ENCODE measurements at regions not wholly inside any gene's neighbourhood (a gene's known extent, or its start where the extent isn't known, plus 50 kb on each side); places are given as distances from the start of the nearest gene placed in this dataset.

DNA sequence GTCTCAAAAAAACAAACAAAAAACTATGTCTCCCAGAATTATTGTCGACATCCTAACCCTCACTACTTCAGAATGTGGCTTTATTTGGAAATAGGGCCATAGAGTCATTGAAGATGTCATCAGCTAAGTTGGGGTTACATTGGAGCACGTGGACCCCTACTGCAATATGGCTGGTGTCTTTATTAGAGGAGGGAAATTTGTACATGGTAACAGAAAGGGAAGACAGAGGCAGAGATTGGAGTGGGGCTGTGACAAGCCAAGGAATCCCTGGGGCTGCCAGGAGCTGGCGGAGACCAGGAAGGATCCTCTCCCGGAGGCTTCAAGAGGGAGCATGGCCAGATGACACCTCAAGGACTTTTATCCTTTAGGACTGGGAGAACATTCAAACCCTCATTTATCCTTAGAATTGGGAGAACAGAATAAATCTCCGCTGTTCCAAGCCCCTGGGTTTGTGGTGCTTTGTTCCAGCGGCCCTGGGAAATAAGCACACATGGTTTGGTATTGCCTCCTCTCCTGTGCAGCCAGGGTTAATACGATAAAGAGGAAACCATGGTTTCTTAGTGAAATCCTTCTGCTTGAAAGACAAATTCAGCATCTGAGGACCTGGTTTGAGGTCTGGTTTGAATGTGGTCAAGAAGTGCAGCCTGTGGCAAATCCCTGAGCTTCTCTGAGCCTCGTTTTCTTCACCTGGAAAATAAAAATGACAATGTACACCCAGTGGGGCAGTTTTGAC is 184.7 kb downstream of the MYCN start:
- no peak for FAIRE-seq

DNA sequence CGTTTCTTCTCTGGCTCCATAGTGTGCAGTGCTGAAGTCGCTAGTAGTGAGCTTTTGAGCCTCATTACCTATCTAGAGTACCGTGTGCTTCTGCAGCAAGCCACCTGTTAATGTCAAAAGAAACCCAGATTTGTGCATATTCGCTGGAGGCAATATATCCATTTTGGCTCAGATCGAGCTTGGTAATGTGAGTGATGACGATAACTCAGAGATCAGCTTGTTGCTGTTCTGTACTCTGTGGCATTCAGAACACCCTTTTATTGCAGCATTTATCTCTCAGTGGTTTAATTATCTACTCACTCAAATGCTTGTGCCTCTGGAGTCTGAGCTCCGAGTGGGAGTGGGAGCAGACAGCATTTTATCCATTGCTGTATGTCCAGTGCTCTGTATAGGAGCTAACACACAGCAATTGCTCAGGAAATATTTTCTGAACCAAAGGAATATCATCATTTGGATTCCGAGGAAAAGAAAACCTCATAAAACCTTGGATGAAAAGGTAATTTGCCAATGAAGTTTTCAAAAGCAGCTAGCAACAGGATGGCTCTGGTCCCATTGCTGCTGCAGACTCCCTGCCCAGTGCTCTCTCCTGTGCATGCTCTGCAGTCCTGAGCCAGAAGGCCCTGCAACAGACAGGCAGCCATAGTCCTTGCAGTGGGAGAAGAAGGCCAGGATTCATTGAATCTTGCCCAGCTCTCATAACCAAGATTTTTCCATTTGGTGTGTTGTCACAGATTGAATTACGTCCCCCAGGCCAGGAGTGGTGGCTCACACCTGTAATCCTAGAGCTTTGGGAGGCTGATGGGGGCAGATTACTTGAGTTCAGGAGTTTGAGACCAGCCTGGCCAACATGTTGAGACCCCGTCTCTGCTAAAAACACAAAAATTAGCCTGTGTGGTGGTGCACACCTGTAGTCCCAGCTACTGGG is 183.8 kb downstream of the MYCN start:
- no peak for FAIRE-seq

DNA sequence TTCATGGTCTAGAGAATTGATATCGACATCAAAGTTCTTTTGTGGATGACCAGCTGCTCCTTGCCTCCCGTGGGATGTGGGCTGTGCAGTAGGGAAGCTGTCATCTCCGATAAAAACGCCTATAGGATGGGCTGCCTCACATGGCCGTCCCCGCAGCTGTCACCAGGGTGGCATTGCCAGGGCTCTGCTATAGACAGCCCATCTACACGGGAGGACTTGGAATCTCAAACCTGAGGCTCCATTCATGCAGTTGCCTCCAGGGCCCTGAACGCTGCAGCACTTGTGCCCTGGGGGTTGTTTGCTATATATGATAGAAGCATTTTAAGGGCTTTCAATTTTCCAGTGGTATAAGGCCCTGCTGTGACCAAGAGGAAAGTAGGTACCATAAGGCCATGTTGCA is 183.1 kb downstream of the MYCN start:
- no peak for FAIRE-seq

DNA sequence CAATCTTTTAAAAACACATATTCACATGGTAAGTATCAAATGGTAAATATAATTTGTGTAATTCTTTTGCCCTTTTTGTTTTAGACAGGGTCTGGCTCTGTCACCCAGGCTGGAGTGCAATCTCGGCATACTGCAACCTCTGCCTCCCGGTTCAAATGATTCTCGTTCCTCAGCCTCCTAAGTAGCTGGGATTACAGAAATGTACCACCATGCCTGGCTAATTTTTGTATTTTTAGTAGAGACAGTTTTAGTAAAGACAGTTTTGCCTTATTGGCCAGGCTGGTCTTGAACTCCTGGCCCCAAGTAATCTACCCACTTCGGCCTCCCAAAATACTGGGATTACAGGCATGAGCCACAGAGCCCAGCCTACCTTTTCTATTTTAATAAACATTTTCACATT is 182.2 kb downstream of the MYCN start:
- no peak for FAIRE-seq

DNA sequence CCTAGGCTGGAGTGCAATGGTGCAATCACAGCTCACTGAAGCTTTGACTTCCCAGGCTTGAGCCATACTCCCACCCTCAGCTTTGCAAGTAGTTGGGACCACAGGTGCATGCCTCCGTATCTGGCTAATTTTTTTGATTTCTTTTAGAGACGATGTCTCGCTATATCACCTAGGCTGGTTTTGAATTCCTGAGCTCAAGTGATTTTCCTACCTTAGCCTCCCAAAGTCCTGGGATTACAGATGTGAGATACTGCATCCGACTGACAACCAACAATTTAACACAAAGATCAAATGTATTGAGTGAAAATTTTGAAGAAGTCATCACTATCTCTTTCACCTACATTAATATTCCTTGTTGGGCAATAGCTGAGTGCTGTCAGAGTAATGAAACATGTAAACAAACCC is 181.6 kb downstream of the MYCN start:
- no peak for FAIRE-seq

DNA sequence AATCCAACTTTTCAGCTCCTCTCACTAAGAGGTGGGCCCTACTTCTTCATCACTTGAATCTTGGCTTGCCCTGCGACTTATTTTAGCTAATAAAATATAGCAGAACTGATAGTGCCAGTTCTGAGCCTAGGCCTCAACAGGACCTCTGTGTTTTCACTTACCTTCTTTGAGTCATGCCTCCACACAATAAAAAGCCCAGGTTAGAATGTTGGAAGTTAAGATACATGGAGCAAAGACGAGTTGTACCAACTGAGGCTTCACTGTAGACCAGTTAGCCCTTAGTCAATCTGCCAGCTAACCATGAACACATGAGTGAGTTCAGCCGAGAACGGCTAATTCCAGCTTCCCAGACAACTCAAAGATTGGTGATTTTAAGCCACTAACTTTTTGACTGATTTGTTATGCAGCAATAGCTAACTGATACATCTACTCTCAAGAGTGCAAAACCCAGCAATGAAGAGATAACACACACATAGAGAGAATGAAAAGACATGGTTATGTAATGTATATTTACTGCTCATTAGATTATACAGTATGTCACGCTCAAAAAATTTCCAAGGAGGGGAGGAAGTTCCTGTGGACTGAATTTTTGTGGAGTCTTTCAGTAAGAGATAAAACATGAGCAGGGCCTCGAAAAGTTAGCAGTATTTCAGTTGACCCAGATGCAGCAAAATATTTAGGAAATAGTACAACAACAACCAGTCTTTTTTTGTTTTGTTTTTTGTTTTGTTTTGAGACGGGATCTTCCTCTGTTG is 181.1 kb downstream of the MYCN start:
- no peak for FAIRE-seq

DNA sequence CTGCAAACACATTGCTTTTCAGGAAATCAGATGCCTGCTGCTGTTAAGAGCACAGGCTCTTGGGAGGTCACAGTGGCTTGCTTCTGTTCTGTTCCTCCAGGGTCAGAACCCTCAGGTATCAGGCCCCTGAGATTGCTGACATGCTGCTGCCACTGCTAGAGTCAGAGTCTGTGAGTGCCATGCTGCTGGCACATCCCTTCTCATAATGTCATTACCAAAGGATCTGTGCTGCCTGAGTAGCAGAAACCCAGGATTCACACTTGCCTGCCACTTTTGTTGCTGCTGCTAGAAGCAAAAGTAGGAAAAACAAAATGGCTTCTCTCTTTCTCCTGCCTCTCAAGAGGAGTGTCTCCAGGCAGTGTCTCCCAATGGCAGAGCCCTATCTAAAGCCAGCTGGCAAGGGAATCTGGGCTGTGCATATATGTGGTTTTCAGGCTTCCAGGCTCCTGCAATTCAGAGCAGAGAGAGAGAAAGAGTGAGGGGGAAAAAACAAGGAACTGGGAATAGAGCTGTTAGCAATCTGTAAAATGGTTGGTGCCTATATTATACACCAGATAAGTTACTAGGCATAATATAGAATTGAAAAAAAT is 180.3 kb downstream of the MYCN start:
- FAIRE-seq = no peak

DNA sequence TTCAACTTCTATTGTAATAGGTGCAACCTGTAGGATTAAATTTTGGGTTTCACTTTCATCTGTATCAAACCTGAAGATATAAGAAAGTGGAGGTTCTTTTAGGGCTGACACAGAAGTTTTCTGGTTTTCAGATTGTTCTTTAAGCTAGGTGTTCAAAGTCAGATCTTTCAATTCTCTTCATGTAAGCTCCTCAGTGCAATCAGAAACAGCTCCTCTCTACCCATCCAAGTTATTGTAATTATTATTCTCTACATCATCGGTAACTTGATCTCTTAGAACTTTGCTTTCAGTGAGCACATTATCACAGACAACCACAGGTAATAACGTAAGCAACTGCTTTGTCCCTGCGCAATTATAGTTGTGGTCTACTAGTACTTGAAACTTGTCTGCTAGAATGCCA is 179.4 kb downstream of the MYCN start:
- FAIRE-seq = no peak

DNA sequence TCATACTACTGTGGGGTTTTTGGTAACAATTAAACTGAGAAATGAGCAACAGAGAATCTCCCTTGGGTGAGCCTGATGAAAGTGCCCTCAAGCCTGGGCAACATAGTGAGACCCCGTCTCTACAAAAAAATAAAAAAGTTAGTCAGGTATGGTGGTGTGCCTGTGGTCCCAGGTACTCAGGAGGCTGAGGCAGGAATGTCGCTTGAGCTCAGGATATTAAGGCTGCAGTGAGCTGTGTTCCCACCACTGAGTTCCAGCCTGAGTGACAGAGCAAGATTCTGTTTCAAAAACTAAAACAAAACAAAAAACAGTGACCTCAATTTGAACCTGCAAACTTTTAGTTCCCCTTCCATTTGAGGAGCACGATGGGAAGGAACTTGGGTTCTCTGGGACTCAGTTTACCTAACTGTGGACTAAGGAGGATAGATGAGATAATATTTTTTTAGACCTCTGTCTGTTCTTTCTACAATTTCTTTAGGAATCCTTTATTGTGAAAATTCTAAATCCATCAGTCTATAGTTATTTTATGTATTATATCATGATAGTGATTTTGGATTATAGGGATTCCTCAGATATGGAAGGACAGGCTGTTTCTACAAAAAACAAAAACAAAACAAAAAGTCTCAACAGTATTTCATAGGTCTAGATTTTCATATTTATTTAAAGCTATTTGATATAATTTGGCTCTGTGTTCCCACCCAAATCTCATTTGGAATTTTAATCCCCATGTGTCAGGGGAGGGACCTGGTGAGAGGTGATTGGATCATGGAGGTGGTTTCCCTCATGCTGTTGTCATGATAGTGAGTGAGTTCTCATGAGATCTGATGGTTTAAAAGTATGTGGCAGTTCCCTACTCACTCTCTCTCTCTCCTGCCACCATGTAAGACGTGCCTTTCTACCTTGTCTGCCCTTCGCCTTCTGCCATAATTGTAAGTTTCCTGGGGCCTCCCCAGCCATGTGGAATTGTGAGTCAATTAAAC is 178.6 kb downstream of the MYCN start:
- no peak for FAIRE-seq

DNA sequence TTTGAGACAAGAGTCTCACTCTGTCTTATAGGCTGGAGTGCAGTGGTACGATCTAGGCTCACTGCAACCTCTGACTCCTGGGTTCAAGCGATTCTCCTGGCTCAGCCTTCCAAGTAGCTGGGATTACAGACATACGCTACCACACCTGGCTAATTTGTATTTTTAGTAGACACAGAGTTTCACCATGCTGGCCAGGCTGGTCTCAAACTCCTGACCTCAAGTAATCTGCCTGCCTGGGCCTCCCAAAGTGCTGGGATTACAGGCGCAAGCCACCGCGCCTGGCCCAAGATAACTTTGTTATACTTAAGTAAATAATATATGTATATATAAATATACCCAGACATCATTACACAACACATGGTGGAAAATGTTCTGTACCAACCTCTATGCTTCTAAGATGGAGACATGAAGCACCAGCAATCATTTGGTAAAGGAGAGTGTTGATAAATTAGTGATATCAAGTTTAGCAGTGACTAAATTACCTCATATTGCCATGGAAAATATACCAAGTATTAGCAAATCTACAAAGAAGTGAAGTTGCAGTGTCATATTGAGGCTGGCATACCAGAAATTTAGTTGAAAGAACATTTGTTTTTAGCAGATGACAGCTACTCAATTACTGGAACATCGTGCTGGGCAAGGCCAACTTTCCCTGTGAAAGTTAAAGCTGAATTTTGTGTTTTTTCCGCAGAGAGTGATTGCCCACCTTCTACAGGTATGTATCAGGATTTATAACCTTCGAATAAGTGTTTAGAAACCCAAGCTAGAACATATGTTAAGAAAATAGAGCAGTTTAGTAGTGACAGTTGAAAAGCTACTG is 177.7 kb downstream of the MYCN start:
- no peak for FAIRE-seq

DNA sequence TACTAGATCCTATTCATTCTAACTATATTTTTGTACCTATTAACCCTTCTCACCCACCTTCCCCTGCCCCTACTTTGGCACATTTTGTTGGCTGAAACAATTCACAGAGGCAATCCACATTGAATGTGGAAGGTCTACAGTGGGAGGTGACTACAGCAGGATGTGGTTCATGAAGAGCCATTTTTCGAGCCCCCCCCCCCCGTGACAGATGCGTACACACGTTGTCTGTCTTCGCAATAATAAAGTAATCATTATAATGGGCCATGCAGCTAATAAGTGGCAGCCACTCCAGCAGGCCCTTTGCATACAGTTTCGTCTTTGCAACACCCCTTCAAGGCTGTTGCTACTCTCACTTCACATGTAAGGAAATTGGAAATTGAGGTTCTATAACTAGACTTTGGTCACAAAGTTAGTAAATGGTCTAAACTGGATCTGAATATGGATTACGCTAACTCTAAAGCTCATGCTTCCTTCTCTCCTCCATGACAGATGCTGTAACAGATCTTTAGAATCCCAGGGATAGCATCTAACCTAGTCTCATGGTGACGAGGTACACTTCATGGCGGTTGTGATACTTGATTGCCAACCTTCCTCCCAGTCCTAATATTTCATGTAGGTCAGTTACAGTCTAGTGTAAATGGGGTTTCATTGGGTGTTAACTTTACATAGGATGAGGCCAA is 176.8 kb downstream of the MYCN start:
- FAIRE-seq = no peak

DNA sequence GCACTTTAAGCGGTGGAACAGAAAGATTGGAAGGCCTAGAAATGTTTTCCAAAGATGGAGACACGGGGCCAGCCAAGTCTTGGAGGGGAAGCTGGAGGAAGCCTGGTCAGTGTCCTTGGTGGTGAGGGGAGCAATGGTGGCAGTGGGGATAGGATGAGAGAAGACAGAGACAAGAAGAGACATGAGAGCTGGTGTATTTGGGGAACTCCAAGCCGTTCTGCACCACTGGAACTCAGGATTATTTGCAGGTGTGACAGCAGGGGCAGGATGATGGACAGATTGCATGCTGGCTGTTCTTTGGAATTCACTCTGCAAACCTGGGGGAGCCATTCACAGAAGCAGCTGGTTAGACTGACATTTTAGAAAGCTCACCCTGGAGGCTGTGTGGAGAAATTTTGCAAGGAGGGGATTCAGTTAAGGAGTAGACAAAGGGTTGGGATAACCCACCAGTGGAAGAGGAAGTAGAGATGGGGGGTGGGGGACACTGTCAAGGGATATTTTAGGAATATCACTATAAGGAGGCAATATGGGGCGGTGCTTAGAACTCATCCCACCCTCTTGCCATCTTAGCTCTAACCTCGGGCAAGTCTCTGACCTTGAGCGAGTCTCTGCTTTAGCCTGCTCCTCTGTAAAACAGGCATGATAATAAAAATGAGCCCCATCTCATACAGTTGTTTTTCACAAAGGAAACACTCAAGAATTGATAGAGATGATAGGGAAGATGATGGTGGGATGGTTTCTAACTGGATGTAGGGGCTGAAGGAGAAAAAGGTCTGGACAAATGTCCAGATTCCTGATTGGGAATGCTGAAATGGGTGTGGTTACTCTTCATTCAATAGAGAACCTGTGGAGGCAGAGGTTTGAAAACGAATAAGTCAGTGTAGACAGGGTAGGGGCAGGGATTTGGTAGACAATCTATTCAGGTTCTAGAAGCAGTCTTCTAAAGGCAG is 175.8 kb downstream of the MYCN start:
- no peak for FAIRE-seq

DNA sequence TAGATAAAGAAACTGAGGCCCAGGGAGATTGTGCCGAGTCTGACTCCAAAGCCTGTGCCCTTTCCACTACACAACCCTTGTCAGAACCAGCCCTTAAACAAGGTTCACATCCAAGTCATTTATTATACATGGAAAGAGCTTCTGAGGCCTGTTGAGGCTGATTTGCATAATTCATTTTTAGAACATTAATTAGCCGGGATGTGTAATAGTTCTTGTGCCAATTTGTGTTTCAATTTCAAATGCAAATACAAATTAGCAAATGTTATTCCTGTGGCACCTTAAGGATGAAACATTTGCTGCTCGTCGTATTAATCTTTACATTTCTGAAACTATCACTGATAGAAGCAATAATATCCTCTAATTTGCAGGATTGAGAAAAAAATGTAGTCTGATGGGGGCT is 174.9 kb downstream of the MYCN start:
- FAIRE-seq = no peak

DNA sequence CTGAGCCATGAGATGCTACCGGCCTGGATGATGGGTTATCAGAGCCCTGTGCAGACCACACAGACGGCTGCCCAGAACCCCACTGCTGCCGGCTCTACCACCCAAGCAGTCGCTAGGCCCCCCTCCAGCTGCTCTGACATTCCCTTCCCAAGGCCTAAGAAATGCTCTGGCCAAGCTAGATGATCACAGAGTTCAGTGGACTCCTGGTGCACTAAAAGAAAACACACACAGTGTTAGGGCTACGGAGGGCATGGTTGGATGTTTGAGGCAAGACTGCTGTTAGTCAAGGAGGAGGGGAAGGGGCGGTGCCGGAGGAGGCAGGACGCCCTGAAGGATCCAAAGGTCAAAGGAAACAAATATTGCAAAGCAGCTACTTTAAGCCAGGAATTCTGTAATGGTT is 174.5 kb downstream of the MYCN start:
- no peak for FAIRE-seq

DNA sequence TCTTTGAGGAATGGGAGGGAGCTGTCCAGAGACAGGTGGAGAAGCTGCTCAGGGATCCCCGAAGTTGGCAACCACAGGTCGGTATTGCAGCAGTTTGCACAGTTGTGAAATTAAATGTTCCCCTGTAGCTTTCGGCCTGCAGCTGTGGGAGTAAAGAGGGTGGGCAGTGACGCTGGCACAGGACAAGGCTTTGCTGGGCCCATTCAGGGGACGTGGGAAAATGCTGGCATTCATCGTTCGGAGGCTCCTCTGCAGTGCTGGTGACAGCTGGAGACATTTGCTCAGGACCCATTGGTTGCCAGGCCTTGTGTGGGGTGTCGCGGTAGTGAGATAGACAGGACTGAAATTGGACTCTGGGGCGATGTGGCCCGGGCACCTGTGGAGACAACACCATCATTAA is 173.7 kb downstream of the MYCN start:
- no peak for FAIRE-seq

DNA sequence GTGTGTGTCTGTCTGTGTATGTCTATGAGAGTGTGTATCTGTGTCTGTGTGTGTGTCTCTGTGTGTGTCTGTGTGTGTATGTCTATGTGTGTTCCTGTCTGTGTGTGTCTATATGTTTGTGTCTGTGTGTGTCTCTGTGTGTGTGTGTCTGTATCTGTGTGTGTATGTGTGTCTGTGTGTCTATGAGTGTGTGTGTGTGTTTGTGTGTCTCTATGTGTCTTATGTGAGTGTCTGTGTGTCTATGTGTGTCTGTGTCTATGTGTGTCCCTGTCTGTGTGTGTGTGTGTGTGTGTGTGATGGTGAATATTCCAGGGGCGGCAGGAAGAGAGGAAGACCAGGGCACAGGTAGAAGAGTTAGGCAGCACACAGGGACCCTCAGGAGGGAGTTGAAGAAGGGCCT is 173.2 kb downstream of the MYCN start:
- FAIRE-seq = no peak

DNA sequence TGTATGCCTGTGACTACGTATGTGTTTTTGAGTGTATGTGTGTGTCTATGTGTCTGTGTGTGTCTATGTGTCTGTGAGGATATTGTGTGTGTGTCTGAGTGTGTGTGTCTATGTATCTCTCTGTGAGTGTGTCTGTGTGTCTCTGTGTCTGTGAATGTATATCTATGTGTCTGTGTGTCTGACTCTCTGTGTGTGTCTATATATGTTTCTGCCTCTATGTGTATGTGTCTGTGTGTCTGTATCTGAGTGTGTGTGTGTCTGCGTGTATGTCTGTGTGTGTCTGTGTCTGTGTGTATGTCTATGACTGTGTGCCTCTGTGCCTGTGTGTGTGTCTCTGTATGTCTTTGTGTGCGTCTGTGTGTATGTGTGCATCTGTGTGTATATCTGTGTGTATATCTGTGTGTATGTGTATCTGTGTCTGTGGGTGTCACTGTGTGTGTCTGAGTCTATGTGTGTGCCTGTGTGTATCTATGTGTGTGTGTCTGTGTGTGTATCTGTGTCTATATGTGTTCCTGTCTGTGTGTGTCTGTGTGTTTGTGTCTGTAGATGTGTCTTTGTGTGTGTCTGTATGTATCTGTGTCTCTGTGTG is 172.7 kb downstream of the MYCN start:
- no peak for FAIRE-seq

DNA sequence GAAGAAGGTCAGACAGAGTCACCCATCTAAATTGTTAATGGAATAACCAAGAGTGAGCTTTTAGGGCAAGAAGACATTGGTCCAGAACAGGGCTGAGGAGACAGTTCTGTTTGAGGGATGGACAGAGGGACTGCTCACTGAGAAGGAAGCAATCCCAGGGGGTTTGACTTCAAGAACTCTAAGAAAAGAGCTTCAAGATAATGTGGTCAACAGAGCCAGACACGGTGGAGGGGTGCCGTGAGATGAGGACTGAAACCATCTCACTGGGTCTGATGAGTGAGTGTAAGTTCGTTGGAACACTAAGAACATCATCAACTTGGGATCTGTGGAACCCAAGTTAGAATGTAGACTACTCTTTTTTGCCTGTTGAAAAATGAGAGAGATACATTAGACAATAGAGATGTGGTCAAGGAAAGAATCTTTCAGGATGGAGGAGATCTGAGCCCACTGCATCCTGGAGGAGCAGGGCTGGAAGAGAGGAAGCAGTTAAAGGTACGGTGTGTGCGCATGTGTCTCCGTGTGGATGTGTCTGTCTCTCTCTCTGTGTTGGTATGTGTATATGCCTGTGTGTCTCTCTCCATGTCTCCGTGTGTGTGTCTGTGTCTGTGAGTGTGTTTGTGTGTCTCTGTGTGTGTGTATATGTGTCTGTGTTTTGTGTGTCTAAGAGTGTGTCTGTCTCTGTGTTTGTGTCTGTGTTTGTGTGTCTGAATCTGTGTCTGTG is 172.1 kb downstream of the MYCN start:
- FAIRE-seq = no peak
